Transverse colon (tissue), 4 donors: ENCODE measurements at regions not wholly inside any gene's neighbourhood (a gene's known extent, or its start where the extent isn't known, plus 50 kb on each side); places are given as distances from the start of the nearest gene placed in this dataset.

Source experiments
- EP300 ChIP-seq: sonication (generic); formaldehyde crosslinking; IDR thresholded peaks from one replicate; pipeline ENCODE4 v1.6.1; 2017; ENCODE audit warnings: antibody characterized with exemption, low read depth
- POLR2A ChIP-seq: fragments of 450-650 bp; IDR thresholded peaks from one replicate; pipeline ENCODE4 v1.6.1; 2016; ENCODE audit warnings: antibody characterized with exemption, mild to moderate bottlenecking, moderate library complexity
- POLR2AphosphoS5 ChIP-seq, 3 donors: sonication (generic); formaldehyde crosslinking; IDR thresholded peaks; one replicate each; pipeline ENCODE4 v1.6.1; 2016; ENCODE audit warnings: antibody characterized with exemption in 3 of 3
- TF ChIP-seq, protein P1 (sequence below), 5 experiments: fragments of 200-600 bp in 3 of 5; fragments of 450-650 bp in 2 of 5; sonication (generic) in 3 of 5; IDR thresholded peaks; 1 replicate in 2 of 5; 2 replicates in 3 of 5; pipeline ENCODE4 v1.5.1; 2016 to 2017; ENCODE audit warnings: antibody characterized with exemption in 5 of 5, inconsistent platforms in 3 of 5, mild to moderate bottlenecking in 2 of 5, moderate library complexity in 1 of 5

DNA sequence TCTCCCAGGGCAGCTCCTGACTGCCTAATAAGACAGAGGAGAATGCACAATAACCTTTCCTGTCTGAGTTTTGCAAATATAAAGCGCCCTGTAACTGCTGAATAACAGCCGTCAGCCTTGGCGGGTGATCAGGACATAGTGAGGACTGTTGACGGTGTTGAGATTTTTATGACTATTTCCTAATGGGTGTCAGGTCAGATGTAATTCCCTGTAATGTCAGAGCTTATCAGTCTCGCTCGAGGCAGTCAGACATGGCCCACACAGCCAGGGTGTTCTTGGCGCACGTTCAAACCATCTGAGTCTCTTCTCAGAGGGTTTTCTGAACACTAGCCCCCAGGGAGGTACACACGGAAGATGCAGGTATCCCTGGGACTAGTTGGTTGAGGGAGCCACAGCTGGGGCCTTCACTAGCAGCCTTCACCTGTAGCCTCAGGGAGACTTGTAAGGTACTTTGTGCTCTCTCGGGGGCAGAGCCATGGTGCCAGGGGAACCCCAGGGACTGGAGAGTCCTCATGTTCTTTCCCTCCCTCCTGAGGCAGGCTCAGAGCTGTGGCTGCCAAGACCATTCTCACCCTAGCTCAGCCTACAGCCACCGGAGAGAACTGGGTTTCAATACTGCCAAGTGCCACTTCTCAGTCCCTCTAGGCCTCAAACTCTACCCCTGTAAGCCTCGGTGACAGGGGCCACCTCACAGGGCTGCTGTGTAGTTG lies 213.1 kb downstream of the UQCRFS1 start:
- TF ChIP-seq POLR2A (no peak), EP300 (no peak), POLR2AphosphoS5 (IDR thresholded peaks at IDR 0.05) (no peak)
- TF ChIP-seq, protein P1, sequence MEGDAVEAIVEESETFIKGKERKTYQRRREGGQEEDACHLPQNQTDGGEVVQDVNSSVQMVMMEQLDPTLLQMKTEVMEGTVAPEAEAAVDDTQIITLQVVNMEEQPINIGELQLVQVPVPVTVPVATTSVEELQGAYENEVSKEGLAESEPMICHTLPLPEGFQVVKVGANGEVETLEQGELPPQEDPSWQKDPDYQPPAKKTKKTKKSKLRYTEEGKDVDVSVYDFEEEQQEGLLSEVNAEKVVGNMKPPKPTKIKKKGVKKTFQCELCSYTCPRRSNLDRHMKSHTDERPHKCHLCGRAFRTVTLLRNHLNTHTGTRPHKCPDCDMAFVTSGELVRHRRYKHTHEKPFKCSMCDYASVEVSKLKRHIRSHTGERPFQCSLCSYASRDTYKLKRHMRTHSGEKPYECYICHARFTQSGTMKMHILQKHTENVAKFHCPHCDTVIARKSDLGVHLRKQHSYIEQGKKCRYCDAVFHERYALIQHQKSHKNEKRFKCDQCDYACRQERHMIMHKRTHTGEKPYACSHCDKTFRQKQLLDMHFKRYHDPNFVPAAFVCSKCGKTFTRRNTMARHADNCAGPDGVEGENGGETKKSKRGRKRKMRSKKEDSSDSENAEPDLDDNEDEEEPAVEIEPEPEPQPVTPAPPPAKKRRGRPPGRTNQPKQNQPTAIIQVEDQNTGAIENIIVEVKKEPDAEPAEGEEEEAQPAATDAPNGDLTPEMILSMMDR (IDR thresholded peaks at IDR 0.05): no peak
